Activated T-helper 2 cell treated with anti-CD3 and anti-CD28 coated beads, Interferon-gamma antibody, Interleukin-2, Interleukin-4, amounts not matched to agents 10 μg/mL and 5 μg/mL and 100 μg/mL, durations not matched to agents 14 hours and 24 hours and 36 hours (primary cell): ENCODE measurements at regions not wholly inside any gene's neighbourhood (a gene's known extent, or its start where the extent isn't known, plus 50 kb on each side); places are given as distances from the start of the nearest gene placed in this dataset.

Experiments used
- DNase-seq: peaks from one replicate; pipeline ENCODE4 v3.0.0; 2021; ENCODE audit warnings: low spot score
- H3K27ac Mint-ChIP-seq: one replicate; pipeline ENCODE4 v1.8.0; 2021; ENCODE audit warnings: mixed read lengths
- H3K27me3 Mint-ChIP-seq: one replicate; pipeline ENCODE4 v1.8.0; 2021; ENCODE audit warnings: low read depth, mixed read lengths
- H3K36me3 Mint-ChIP-seq: one replicate; pipeline ENCODE4 v1.8.0; 2021; ENCODE audit warnings: low read depth, mixed read lengths
- H3K4me1 Mint-ChIP-seq: one replicate; pipeline ENCODE4 v1.8.0; 2021; ENCODE audit warnings: low read depth, mixed read lengths
- H3K4me3 Mint-ChIP-seq: one replicate; pipeline ENCODE4 v1.8.0; 2021; ENCODE audit warnings: low read depth, mild to moderate bottlenecking, moderate library complexity, mixed read lengths
- H3K9me3 Mint-ChIP-seq: one replicate; pipeline ENCODE4 v1.8.0; 2021; ENCODE audit warnings: mixed read lengths
- intact Hi-C: fragments of 100-400 bp; cut with micrococcal nuclease; formaldehyde crosslinking; loops from one replicate; pipeline ENCODE4 v1.15.1; 2023

- Mint-ChIP-seq H3K36me3 (no peaks in the 10 kb centered on the region), H3K4me1 (no peaks in the 10 kb centered on the region), H3K9me3 (peaks cover 17% of the 10 kb centered on the region), H3K27me3 (no peaks in the 10 kb centered on the region), H3K27ac (no peak overlapping the region), H3K4me3 (no peak overlapping the region)
- intact Hi-C loops = no loop called here
- no peak for DNase-seq
Measured at GRCh38 chr10:52540479-52540984, 226.5 kb downstream of the DKK1 start.

- no peak overlapping the region for H3K4me3 Mint-ChIP-seq
- DNase-seq = no peak
- no peak overlapping the region for H3K27ac Mint-ChIP-seq
- peaks cover 21% of the 10 kb centered on the region for H3K9me3 Mint-ChIP-seq
- H3K36me3 Mint-ChIP-seq = no peaks in the 10 kb centered on the region
- no peaks in the 10 kb centered on the region for H3K27me3 Mint-ChIP-seq
- no peaks in the 10 kb centered on the region for H3K4me1 Mint-ChIP-seq
- intact Hi-C loops = no loop called here
Measured at GRCh38 chr10:52541006-52541473, 227.0 kb downstream of the DKK1 start.

- no peak overlapping the region for H3K27ac Mint-ChIP-seq
- intact Hi-C loops = no loop called here
Measured at GRCh38 chr10:52542906-52543305, 228.8 kb downstream of the DKK1 start.

GRCh38 chr10:52551046-52551445 lies 221.5 kb downstream of the MBL2 start:
- intact Hi-C loops = no loop called here
- H3K4me1 Mint-ChIP-seq = no peaks in the 10 kb centered on the region
- no peaks in the 10 kb centered on the region for H3K27me3 Mint-ChIP-seq
- DNase-seq = no peak
- no peak overlapping the region for H3K4me3 Mint-ChIP-seq
- H3K9me3 Mint-ChIP-seq = peaks cover 1% of the 10 kb centered on the region
- H3K27ac Mint-ChIP-seq = no peak overlapping the region
- H3K36me3 Mint-ChIP-seq = no peaks in the 10 kb centered on the region

More at GRCh38 chr10:52542906-52543305, 228.8 kb downstream of the DKK1 start:
- H3K36me3 Mint-ChIP-seq = no peaks in the 10 kb centered on the region
- no peak overlapping the region for H3K4me3 Mint-ChIP-seq
- H3K4me1 Mint-ChIP-seq = no peaks in the 10 kb centered on the region
- no peaks in the 10 kb centered on the region for H3K27me3 Mint-ChIP-seq
- H3K9me3 Mint-ChIP-seq = peaks cover 22% of the 10 kb centered on the region
- no peak for DNase-seq

- H3K27ac Mint-ChIP-seq = no peak overlapping the region
- no peaks in the 10 kb centered on the region for H3K27me3 Mint-ChIP-seq
- DNase-seq = no peak
- intact Hi-C loops = no loop called here
- no peak overlapping the region for H3K4me3 Mint-ChIP-seq
- H3K36me3 Mint-ChIP-seq = no peaks in the 10 kb centered on the region
- H3K9me3 Mint-ChIP-seq = no peaks in the 10 kb centered on the region
- H3K4me1 Mint-ChIP-seq = no peaks in the 10 kb centered on the region
Measured at GRCh38 chr10:52558090-52558489, 214.5 kb downstream of the MBL2 start.

- no peaks in the 10 kb centered on the region for H3K36me3 Mint-ChIP-seq
- DNase-seq = no peak
- no peaks in the 10 kb centered on the region for H3K4me1 Mint-ChIP-seq
- no peak overlapping the region for H3K4me3 Mint-ChIP-seq
- intact Hi-C loops = no loop called here
- H3K27me3 Mint-ChIP-seq = no peaks in the 10 kb centered on the region
- H3K9me3 Mint-ChIP-seq = no peaks in the 10 kb centered on the region
- H3K27ac Mint-ChIP-seq = no peak overlapping the region
Measured at GRCh38 chr10:52561322-52561721, 211.3 kb downstream of the MBL2 start.

GRCh38 chr10:52563360-52563759 lies 209.2 kb downstream of the MBL2 start:
- Mint-ChIP-seq H3K27me3 (no peaks in the 10 kb centered on the region), H3K36me3 (no peaks in the 10 kb centered on the region), H3K9me3 (no peaks in the 10 kb centered on the region), H3K27ac (no peak overlapping the region), H3K4me3 (no peak overlapping the region), H3K4me1 (no peaks in the 10 kb centered on the region)
- intact Hi-C loops = no loop called here
- no peak for DNase-seq

GRCh38 chr10:52566471-52567246 lies 205.9 kb downstream of the MBL2 start:
- intact Hi-C loops = no loop called here
- H3K27me3 Mint-ChIP-seq = no peaks in the 10 kb centered on the region
- H3K27ac Mint-ChIP-seq = no peak overlapping the region
- no peaks in the 10 kb centered on the region for H3K36me3 Mint-ChIP-seq
- no peaks in the 10 kb centered on the region for H3K4me1 Mint-ChIP-seq
- no peaks in the 10 kb centered on the region for H3K9me3 Mint-ChIP-seq
- DNase-seq = no peak
- H3K4me3 Mint-ChIP-seq = no peak overlapping the region

GRCh38 chr10:52567247-52567580 lies 205.4 kb downstream of the MBL2 start:
- H3K36me3 Mint-ChIP-seq = no peaks in the 10 kb centered on the region

GRCh38 chr10:52568309-52568708 lies 204.3 kb downstream of the MBL2 start:
- Mint-ChIP-seq H3K27ac (no peak overlapping the region), H3K4me1 (no peaks in the 10 kb centered on the region)

More at GRCh38 chr10:52567247-52567580, 205.4 kb downstream of the MBL2 start:
- H3K9me3 Mint-ChIP-seq = no peaks in the 10 kb centered on the region
- no peaks in the 10 kb centered on the region for H3K4me1 Mint-ChIP-seq
- no peak overlapping the region for H3K27ac Mint-ChIP-seq
- no peaks in the 10 kb centered on the region for H3K27me3 Mint-ChIP-seq
- no peak overlapping the region for H3K4me3 Mint-ChIP-seq
- no peak for DNase-seq
- intact Hi-C loops = no loop called here

GRCh38 chr10:52570490-52570889 lies 202.1 kb downstream of the MBL2 start:
- DNase-seq = no peak

More at GRCh38 chr10:52568309-52568708, 204.3 kb downstream of the MBL2 start:
- no peak overlapping the region for H3K4me3 Mint-ChIP-seq
- intact Hi-C loops = no loop called here
- H3K9me3 Mint-ChIP-seq = no peaks in the 10 kb centered on the region
- no peaks in the 10 kb centered on the region for H3K27me3 Mint-ChIP-seq
- H3K36me3 Mint-ChIP-seq = no peaks in the 10 kb centered on the region
- DNase-seq = no peak

GRCh38 chr10:52571018-52571417 lies 201.6 kb downstream of the MBL2 start:
- no peak overlapping the region for H3K4me3 Mint-ChIP-seq
- no peak overlapping the region for H3K27ac Mint-ChIP-seq
- H3K27me3 Mint-ChIP-seq = no peaks in the 10 kb centered on the region
- intact Hi-C loops = no loop called here
- DNase-seq = no peak
- no peaks in the 10 kb centered on the region for H3K36me3 Mint-ChIP-seq
- H3K9me3 Mint-ChIP-seq = no peaks in the 10 kb centered on the region
- H3K4me1 Mint-ChIP-seq = no peaks in the 10 kb centered on the region

More at GRCh38 chr10:52570490-52570889, 202.1 kb downstream of the MBL2 start:
- Mint-ChIP-seq H3K4me1 (no peaks in the 10 kb centered on the region), H3K4me3 (no peak overlapping the region), H3K36me3 (no peaks in the 10 kb centered on the region), H3K27ac (no peak overlapping the region), H3K9me3 (no peaks in the 10 kb centered on the region), H3K27me3 (no peaks in the 10 kb centered on the region)
- intact Hi-C loops = no loop called here

- no peaks in the 10 kb centered on the region for H3K9me3 Mint-ChIP-seq
- intact Hi-C loops = no loop called here
- no peak for DNase-seq
- H3K4me1 Mint-ChIP-seq = no peaks in the 10 kb centered on the region
- no peak overlapping the region for H3K27ac Mint-ChIP-seq
- no peaks in the 10 kb centered on the region for H3K36me3 Mint-ChIP-seq
- H3K4me3 Mint-ChIP-seq = no peak overlapping the region
- no peaks in the 10 kb centered on the region for H3K27me3 Mint-ChIP-seq
Measured at GRCh38 chr10:52571516-52572182, 200.9 kb downstream of the MBL2 start.
